ENCODE measurements at regions not wholly inside any gene's neighbourhood (a gene's known extent, or its start where the extent isn't known, plus 50 kb on each side); places are given as distances from the start of the nearest gene placed in this dataset.

GRCh38 chr3:115517457-115518050 is 105.8 kb upstream of the GAP43 start:
- H3K36me3 ChIP-seq (ENCODE audit: control insufficient read depth, insufficient read depth, low read length): no peaks in the 10 kb centered on the region
- H3K4me3 ChIP-seq (replicated peaks; ENCODE audit: low read depth, low read length): no peak overlapping the region
- H3K27me3 ChIP-seq (replicated peaks; ENCODE audit: control insufficient read depth, insufficient read depth, low read length): no peaks in the 10 kb centered on the region
- DNase-seq (ENCODE audit: extremely low read depth, insufficient read length): no peak
- TF ChIP-seq CTCF (IDR thresholded peaks at IDR 0.05; ENCODE audit: insufficient read depth, low read length, poor library complexity, severe bottlenecking): no peak

GRCh38 chr3:115518100-115518852 is 105.0 kb upstream of the GAP43 start:
- no peaks in the 10 kb centered on the region for H3K36me3 ChIP-seq (ENCODE audit: control insufficient read depth, insufficient read depth, low read length)
- no peak for TF ChIP-seq CTCF (IDR thresholded peaks at IDR 0.05; ENCODE audit: insufficient read depth, low read length, poor library complexity, severe bottlenecking)
- no peak for DNase-seq (ENCODE audit: extremely low read depth, insufficient read length)
- no peaks in the 10 kb centered on the region for H3K27me3 ChIP-seq (replicated peaks; ENCODE audit: control insufficient read depth, insufficient read depth, low read length)
- H3K4me3 ChIP-seq (replicated peaks; ENCODE audit: low read depth, low read length): no peak overlapping the region

GRCh38 chr3:115520241-115520640 is 103.1 kb upstream of the GAP43 start:
- Histone ChIP-seq H3K4me3 (replicated peaks; ENCODE audit: low read depth, low read length) (no peak overlapping the region), H3K27me3 (replicated peaks; ENCODE audit: control insufficient read depth, insufficient read depth, low read length) (no peaks in the 10 kb centered on the region), H3K36me3 (ENCODE audit: control insufficient read depth, insufficient read depth, low read length) (no peaks in the 10 kb centered on the region)
- no peak for TF ChIP-seq CTCF (IDR thresholded peaks at IDR 0.05; ENCODE audit: insufficient read depth, low read length, poor library complexity, severe bottlenecking)
- DNase-seq (ENCODE audit: extremely low read depth, insufficient read length): no peak

GRCh38 chr3:115520651-115521245 is 102.6 kb upstream of the GAP43 start:
- no peak for TF ChIP-seq CTCF (IDR thresholded peaks at IDR 0.05; ENCODE audit: insufficient read depth, low read length, poor library complexity, severe bottlenecking)
- DNase-seq (ENCODE audit: extremely low read depth, insufficient read length): no peak
- Histone ChIP-seq H3K4me3 (replicated peaks; ENCODE audit: low read depth, low read length) (no peak overlapping the region), H3K36me3 (ENCODE audit: control insufficient read depth, insufficient read depth, low read length) (no peaks in the 10 kb centered on the region), H3K27me3 (replicated peaks; ENCODE audit: control insufficient read depth, insufficient read depth, low read length) (no peaks in the 10 kb centered on the region)

- no peak for TF ChIP-seq CTCF (IDR thresholded peaks at IDR 0.05; ENCODE audit: insufficient read depth, low read length, poor library complexity, severe bottlenecking)
- Histone ChIP-seq H3K4me3 (replicated peaks; ENCODE audit: low read depth, low read length) (no peak overlapping the region), H3K27me3 (replicated peaks; ENCODE audit: control insufficient read depth, insufficient read depth, low read length) (no peaks in the 10 kb centered on the region), H3K36me3 (ENCODE audit: control insufficient read depth, insufficient read depth, low read length) (no peaks in the 10 kb centered on the region)
- no peak for DNase-seq (ENCODE audit: extremely low read depth, insufficient read length)
Observed at GRCh38 chr3:115523458-115523857, 99.9 kb upstream of the GAP43 start.
